H9 (cell line): ENCODE measurements at regions not wholly inside any gene's neighbourhood (a gene's known extent, or its start where the extent isn't known, plus 50 kb on each side); places are given as distances from the start of the nearest gene placed in this dataset.

Experiments used
- DNase-seq: peaks from one replicate; pipeline ENCODE4 v3.0.0-alpha.2; 2017
- H2AFZ ChIP-seq: one replicate; pipeline ENCODE4 v1.6.1; 2013; ENCODE audit warnings: mild to moderate bottlenecking, low read length, control low read depth, moderate library complexity
- H2AK5ac ChIP-seq: 2 replicates; pipeline ENCODE4 v1.6.1; 2013; ENCODE audit warnings: low read length, control low read depth, mixed read lengths; ENCODE audit not compliant: insufficient read length
- H2BK120ac ChIP-seq: one replicate; pipeline ENCODE4 v1.6.1; 2013; ENCODE audit warnings: low read depth, mild to moderate bottlenecking, low read length, control low read depth, inconsistent platforms; ENCODE audit not compliant: poor library complexity, severe bottlenecking
- H2BK12ac ChIP-seq: 2 replicates; pipeline ENCODE4 v1.6.1; 2013; ENCODE audit warnings: low read length, control low read depth, mixed read lengths, low read depth; ENCODE audit not compliant: insufficient read length
- H2BK15ac ChIP-seq: 2 replicates; pipeline ENCODE4 v1.6.1; 2013; ENCODE audit warnings: low read depth, low read length, control low read depth
- H2BK20ac ChIP-seq: one replicate; pipeline ENCODE4 v1.6.1; 2013; ENCODE audit warnings: low read depth, mild to moderate bottlenecking, low read length, control low read depth, inconsistent platforms; ENCODE audit not compliant: poor library complexity, severe bottlenecking
- H2BK5ac ChIP-seq: 2 replicates; pipeline ENCODE4 v1.6.1; 2013; ENCODE audit warnings: low read length, control low read depth, mixed read lengths; ENCODE audit not compliant: insufficient read length
- H3K14ac ChIP-seq: 2 replicates; pipeline ENCODE4 v1.6.1; 2013; ENCODE audit warnings: low read length, control low read depth; ENCODE audit not compliant: insufficient read depth
- H3K18ac ChIP-seq: 2 replicates; pipeline ENCODE4 v1.6.1; 2013; ENCODE audit warnings: low read depth, mild to moderate bottlenecking, mixed read lengths, low read length, control low read depth; ENCODE audit not compliant: insufficient read length
- H3K23ac ChIP-seq: 2 replicates; pipeline ENCODE4 v1.6.1; 2013; ENCODE audit warnings: low read length, control low read depth, mixed read lengths, low read depth; ENCODE audit not compliant: insufficient read length
- H3K23me2 ChIP-seq: 2 replicates; pipeline ENCODE4 v1.6.1; 2013; ENCODE audit warnings: low read depth, mild to moderate bottlenecking, mixed read lengths, low read length, control low read depth; ENCODE audit not compliant: insufficient read length, poor library complexity, severe bottlenecking
- H3K27ac ChIP-seq: 2 replicates; pipeline ENCODE4 v1.5.1; 2013; ENCODE audit warnings: low read length, control low read depth, mixed read lengths, low read depth; ENCODE audit not compliant: insufficient read length
- H3K27me3 ChIP-seq: 2 replicates; pipeline ENCODE4 v1.6.1; 2013; ENCODE audit warnings: low read length, control low read depth, inconsistent platforms; ENCODE audit not compliant: insufficient read depth
- H3K4ac ChIP-seq: 2 replicates; pipeline ENCODE4 v1.6.1; 2013; ENCODE audit warnings: low read depth, mild to moderate bottlenecking, control low read depth, inconsistent platforms, low read length, moderate library complexity
- H3K4me1 ChIP-seq: 2 replicates; pipeline ENCODE4 v1.6.1; 2013; ENCODE audit warnings: low read length, control low read depth, inconsistent platforms; ENCODE audit not compliant: insufficient read depth
- H3K4me2 ChIP-seq: 2 replicates; pipeline ENCODE4 v1.6.1; 2013; ENCODE audit warnings: low read length, control low read depth, mixed read lengths; ENCODE audit not compliant: insufficient read length, insufficient read depth
- H3K56ac ChIP-seq: 2 replicates; pipeline ENCODE4 v1.6.1; 2013; ENCODE audit warnings: low read depth, mild to moderate bottlenecking, mixed read lengths, low read length, control low read depth; ENCODE audit not compliant: insufficient read length
- H3K79me1 ChIP-seq: 2 replicates; pipeline ENCODE4 v1.6.1; 2013; ENCODE audit warnings: low read depth, mild to moderate bottlenecking, moderate library complexity, low read length, control low read depth, inconsistent platforms; ENCODE audit not compliant: insufficient read depth, poor library complexity, severe bottlenecking
- H3K79me2 ChIP-seq: 2 replicates; pipeline ENCODE4 v1.6.1; 2013; ENCODE audit warnings: low read length, control low read depth, inconsistent platforms; ENCODE audit not compliant: insufficient read depth
- H3K9ac ChIP-seq: 2 replicates; pipeline ENCODE4 v1.6.1; 2013; ENCODE audit warnings: low read length, control low read depth, mixed read lengths; ENCODE audit not compliant: insufficient read length; ENCODE audit errors: extremely low read depth
- H3K9me3 ChIP-seq: one replicate; pipeline ENCODE4 v1.6.1; 2013; ENCODE audit warnings: low read depth, low read length, inconsistent platforms; ENCODE audit not compliant: control insufficient read depth
- H3T11ph ChIP-seq: one replicate; pipeline ENCODE4 v1.6.1; 2013; ENCODE audit warnings: mild to moderate bottlenecking, low read length, control low read depth, inconsistent platforms
- H4K20me1 ChIP-seq: one replicate; pipeline ENCODE4 v1.6.1; 2013; ENCODE audit not compliant: control insufficient read depth, insufficient read length, insufficient read depth
- H4K5ac ChIP-seq: 2 replicates; pipeline ENCODE4 v1.6.1; 2013; ENCODE audit warnings: low read depth, mild to moderate bottlenecking, mixed read lengths, low read length, control low read depth; ENCODE audit not compliant: insufficient read length
- H4K8ac ChIP-seq: replicated peaks from 2 replicates; pipeline ENCODE4 v1.6.1; 2013; ENCODE audit warnings: low read length, control low read depth, mixed read lengths, low read depth; ENCODE audit not compliant: insufficient read length
- H4K91ac ChIP-seq: 2 replicates; pipeline ENCODE4 v1.6.1; 2013; ENCODE audit warnings: low read depth, mild to moderate bottlenecking, moderate library complexity, mixed read lengths, low read length, control low read depth; ENCODE audit not compliant: insufficient read length
- H3K27ac Mint-ChIP-seq, 3 experiments: 2 replicates in 2 of 3; 3 replicates in 1 of 3; pipeline ENCODE4 v1.8.0; 2020 to 2021; ENCODE audit warnings: mixed read lengths in 3 of 3, mild to moderate bottlenecking in 1 of 3, moderate library complexity in 1 of 3
- H3K27me3 Mint-ChIP-seq: 2 replicates; pipeline ENCODE4 v1.8.0; 2021; ENCODE audit warnings: low read depth, mild to moderate bottlenecking, moderate library complexity, mixed read lengths
- H3K36me3 Mint-ChIP-seq, 3 experiments: 2 replicates in 2 of 3; 3 replicates in 1 of 3; pipeline ENCODE4 v1.8.0; 2020 to 2021; ENCODE audit warnings: low read depth in 3 of 3, mixed read lengths in 3 of 3; ENCODE audit not compliant: insufficient read depth in 1 of 3
- H3K4me1 Mint-ChIP-seq, 2 experiments: 2 replicates each; pipeline ENCODE4 v1.8.0; 2020; ENCODE audit warnings: mixed read lengths in 2 of 2
- H3K4me3 Mint-ChIP-seq, 2 experiments: 2 replicates in 1 of 2; 3 replicates in 1 of 2; pipeline ENCODE4 v1.8.0; 2020 to 2021; ENCODE audit warnings: mild to moderate bottlenecking in 2 of 2, mixed read lengths in 2 of 2, moderate library complexity in 1 of 2
- H3K9me3 Mint-ChIP-seq, 2 experiments: 2 replicates in 1 of 2; 3 replicates in 1 of 2; pipeline ENCODE4 v1.8.0; 2020; ENCODE audit warnings: mild to moderate bottlenecking in 2 of 2, mixed read lengths in 2 of 2, moderate library complexity in 1 of 2
- WGBS: extraction: QIAGEN DNeasy Blood & Tissue Kit; methylation state at CpG from one replicate; pipeline ENCODE4 v1.1.7; 2013; ENCODE audit warnings: missing lambda C conversion rate, low lambda C conversion rate, mixed read lengths; ENCODE audit not compliant: insufficient read length; ENCODE audit errors: extremely low coverage; 5-methylcytosine and 5-hydroxymethylcytosine counted together
- TF ChIP-seq, protein P1 (sequence below): fragments of 200-600 bp; sonication (generic); conservative IDR thresholded peaks from 3 replicates; pipeline ENCODE4 v1.8.0; 2021; ENCODE audit warnings: antibody characterized with exemption, mild to moderate bottlenecking

GRCh38 chr14:35189422-35189821 is 67.1 kb downstream of the PRORP start:
- H3K27ac ChIP-seq = no peak overlapping the region

More at GRCh38 chr14:35189422-35189821, 67.1 kb downstream of the PRORP start:
- Mint-ChIP-seq H3K27me3 (no peaks in the 10 kb centered on the region), H3K36me3 (peaks cover 0 to 10% (median 9%) of the 10 kb centered on the region in 3 experiments; a peak in 4 of 7 replicates), H3K9me3 (no peaks in the 10 kb centered on the region; a peak in 1 of 5 replicates), H3K27ac (no peak overlapping the region), H3K4me1 (no peaks in the 10 kb centered on the region), H3K4me3 (no peak overlapping the region)
- Histone ChIP-seq H4K5ac (no peak overlapping the region), H3K9ac (no peak overlapping the region), H3K79me2 (no peaks in the 10 kb centered on the region), H3K4ac (no peak overlapping the region), H3K4me1 (no peaks in the 10 kb centered on the region), H2AK5ac (no peak overlapping the region), H2BK5ac (no peak overlapping the region), H4K8ac (no peak overlapping the region), H2BK120ac (no peak overlapping the region), H3K9me3 (no peaks in the 10 kb centered on the region), H2BK15ac (no peak overlapping the region), H3K18ac (no peak overlapping the region), H3K4me2 (no peak overlapping the region), H3K79me1 (no peaks in the 10 kb centered on the region), H4K91ac (no peak overlapping the region), H3K23ac (no peak overlapping the region), H2BK12ac (no peak overlapping the region), H3T11ph (no peak overlapping the region), H3K14ac (no peak overlapping the region), H2AFZ (no peak overlapping the region), H2BK20ac (no peak overlapping the region), H3K23me2 (no peaks in the 10 kb centered on the region), H3K27me3 (no peaks in the 10 kb centered on the region), H3K56ac (no peak overlapping the region), H4K20me1 (no peaks in the 10 kb centered on the region)
- TF ChIP-seq, protein P1, sequence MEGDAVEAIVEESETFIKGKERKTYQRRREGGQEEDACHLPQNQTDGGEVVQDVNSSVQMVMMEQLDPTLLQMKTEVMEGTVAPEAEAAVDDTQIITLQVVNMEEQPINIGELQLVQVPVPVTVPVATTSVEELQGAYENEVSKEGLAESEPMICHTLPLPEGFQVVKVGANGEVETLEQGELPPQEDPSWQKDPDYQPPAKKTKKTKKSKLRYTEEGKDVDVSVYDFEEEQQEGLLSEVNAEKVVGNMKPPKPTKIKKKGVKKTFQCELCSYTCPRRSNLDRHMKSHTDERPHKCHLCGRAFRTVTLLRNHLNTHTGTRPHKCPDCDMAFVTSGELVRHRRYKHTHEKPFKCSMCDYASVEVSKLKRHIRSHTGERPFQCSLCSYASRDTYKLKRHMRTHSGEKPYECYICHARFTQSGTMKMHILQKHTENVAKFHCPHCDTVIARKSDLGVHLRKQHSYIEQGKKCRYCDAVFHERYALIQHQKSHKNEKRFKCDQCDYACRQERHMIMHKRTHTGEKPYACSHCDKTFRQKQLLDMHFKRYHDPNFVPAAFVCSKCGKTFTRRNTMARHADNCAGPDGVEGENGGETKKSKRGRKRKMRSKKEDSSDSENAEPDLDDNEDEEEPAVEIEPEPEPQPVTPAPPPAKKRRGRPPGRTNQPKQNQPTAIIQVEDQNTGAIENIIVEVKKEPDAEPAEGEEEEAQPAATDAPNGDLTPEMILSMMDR = no peak
- WGBS = no CpG with 5 or more reads among the region's 1 CpG
- no peak for DNase-seq
